NB4 (cell line): ENCODE measurements at regions not wholly inside any gene's neighbourhood (a gene's known extent, or its start where the extent isn't known, plus 50 kb on each side); places are given as distances from the start of the nearest gene placed in this dataset.

Source experiments
- POLR2A ChIP-seq: IDR thresholded peaks from 2 replicates; pipeline ENCODE4 v1.6.1; 2011; ENCODE audit warnings: mild to moderate bottlenecking; ENCODE audit not compliant: insufficient read length; ENCODE audit errors: extremely low read depth
- TF ChIP-seq, protein P1 (sequence below): IDR thresholded peaks from one replicate; pipeline ENCODE4 v1.5.1; 2012; ENCODE audit warnings: low read depth, low read length
- TF ChIP-seq, protein P2 (sequence below): IDR thresholded peaks from 2 replicates; pipeline ENCODE4 v1.6.1; 2011; ENCODE audit warnings: low read depth, low read length

DNA sequence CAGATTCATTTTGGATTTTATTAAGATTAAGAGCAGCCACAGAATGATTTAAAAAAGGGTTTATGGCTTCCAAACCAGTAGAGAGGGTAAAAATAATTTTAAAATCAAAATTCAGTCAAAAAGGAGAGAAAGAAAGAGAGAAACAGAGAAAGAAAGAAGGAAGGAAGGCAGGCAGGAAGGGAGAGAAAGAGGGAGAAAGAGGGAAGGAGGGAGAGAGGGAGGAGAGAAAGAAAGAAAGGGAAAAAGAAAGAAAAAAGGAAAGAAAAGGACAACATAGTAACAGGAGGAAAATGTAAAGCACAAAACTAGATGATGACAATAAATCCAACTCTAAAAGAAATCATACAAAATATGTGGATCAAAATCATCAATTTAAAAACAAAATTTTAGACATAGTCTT, 79.6 kb upstream of the FRG1 start:
- TF ChIP-seq, protein P1, sequence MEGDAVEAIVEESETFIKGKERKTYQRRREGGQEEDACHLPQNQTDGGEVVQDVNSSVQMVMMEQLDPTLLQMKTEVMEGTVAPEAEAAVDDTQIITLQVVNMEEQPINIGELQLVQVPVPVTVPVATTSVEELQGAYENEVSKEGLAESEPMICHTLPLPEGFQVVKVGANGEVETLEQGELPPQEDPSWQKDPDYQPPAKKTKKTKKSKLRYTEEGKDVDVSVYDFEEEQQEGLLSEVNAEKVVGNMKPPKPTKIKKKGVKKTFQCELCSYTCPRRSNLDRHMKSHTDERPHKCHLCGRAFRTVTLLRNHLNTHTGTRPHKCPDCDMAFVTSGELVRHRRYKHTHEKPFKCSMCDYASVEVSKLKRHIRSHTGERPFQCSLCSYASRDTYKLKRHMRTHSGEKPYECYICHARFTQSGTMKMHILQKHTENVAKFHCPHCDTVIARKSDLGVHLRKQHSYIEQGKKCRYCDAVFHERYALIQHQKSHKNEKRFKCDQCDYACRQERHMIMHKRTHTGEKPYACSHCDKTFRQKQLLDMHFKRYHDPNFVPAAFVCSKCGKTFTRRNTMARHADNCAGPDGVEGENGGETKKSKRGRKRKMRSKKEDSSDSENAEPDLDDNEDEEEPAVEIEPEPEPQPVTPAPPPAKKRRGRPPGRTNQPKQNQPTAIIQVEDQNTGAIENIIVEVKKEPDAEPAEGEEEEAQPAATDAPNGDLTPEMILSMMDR, result no peak
- TF ChIP-seq, protein P2, sequence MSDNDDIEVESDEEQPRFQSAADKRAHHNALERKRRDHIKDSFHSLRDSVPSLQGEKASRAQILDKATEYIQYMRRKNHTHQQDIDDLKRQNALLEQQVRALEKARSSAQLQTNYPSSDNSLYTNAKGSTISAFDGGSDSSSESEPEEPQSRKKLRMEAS, result no peak
- no peak for TF ChIP-seq POLR2A
